B cell (primary cell): ENCODE measurements at regions not wholly inside any gene's neighbourhood (a gene's known extent, or its start where the extent isn't known, plus 50 kb on each side); places are given as distances from the start of the nearest gene placed in this dataset.

Source experiments
- ATAC-seq: fragments of 200-7000 bp; cut with Tn5 transposase; one replicate; pipeline ENCODE4 v1.10.0; 2021; ENCODE audit warnings: low read depth, mild to moderate bottlenecking, moderate number of reproducible peaks, moderate library complexity
- CTCF ChIA-PET: fragments of 350-600 bp; sonication (Branson Sonifier 250); formaldehyde crosslinking; loops from one replicate; lab custom pipeline; 2021; ENCODE audit warnings: antibody characterized with exemption, inconsistent platforms; lab: Charles Lee
- POLR2A ChIA-PET: fragments of 350-600 bp; sonication (Branson Sonifier 250); formaldehyde crosslinking; loops from one replicate; lab custom pipeline; 2021; ENCODE audit warnings: antibody characterized with exemption; lab: Charles Lee
- DNase-seq: peaks from one replicate; pipeline ENCODE4 v3.0.0; 2013
- H2AFZ ChIP-seq: 2 replicates; pipeline ENCODE4 v1.6.1; 2012; ENCODE audit warnings: mild to moderate bottlenecking, low read depth, low read length; ENCODE audit not compliant: insufficient read depth, poor library complexity, severe bottlenecking
- H3K27ac ChIP-seq, 2 donors: 1 replicate in 1 of 2; 2 replicates in 1 of 2; pipeline ENCODE4 v1.5.1; 2012 to 2013; ENCODE audit warnings: low read length in 2 of 2, mild to moderate bottlenecking in 2 of 2, moderate library complexity in 1 of 2
- H3K27me3 ChIP-seq, 4 experiments: fragments of 200-600 bp in 1 of 4; sonication (generic) in 1 of 4; replicated peaks in 1 of 4; 1 replicate in 2 of 4; 2 replicates in 2 of 4; pipeline versions ENCODE4 v1.6.1 to v1.7.0; 2013 to 2016; ENCODE audit warnings: low read length in 3 of 4, mild to moderate bottlenecking in 2 of 4, mixed read lengths in 1 of 4, moderate library complexity in 1 of 4; ENCODE audit not compliant: insufficient read depth in 4 of 4, control insufficient read depth in 3 of 4; ENCODE audit errors: control extremely low read depth in 1 of 4
- H3K36me3 ChIP-seq, 2 experiments: replicated peaks in 1 of 2; 1 replicate in 1 of 2; 2 replicates in 1 of 2; pipeline versions ENCODE4 v1.6.1 to v1.7.1; 2013; ENCODE audit warnings: low read length in 1 of 2; ENCODE audit not compliant: insufficient read depth in 2 of 2, control insufficient read depth in 1 of 2; ENCODE audit errors: control extremely low read depth in 1 of 2, extremely low read depth in 1 of 2
- H3K4me1 ChIP-seq, 2 donors: fragments of 200-600 bp in 1 of 2; sonication (generic) in 1 of 2; 1 replicate in 1 of 2; 2 replicates in 1 of 2; pipeline versions ENCODE4 v1.5.1 to v1.6.1; 2013 to 2017; ENCODE audit warnings: low read length in 2 of 2; ENCODE audit not compliant: control insufficient read depth in 2 of 2, insufficient read depth in 2 of 2
- H3K4me2 ChIP-seq: replicated peaks from 2 replicates; pipeline ENCODE3; 2012; ENCODE audit warnings: mild to moderate bottlenecking, low read depth, low read length; ENCODE audit not compliant: poor library complexity, severe bottlenecking
- H3K4me3 ChIP-seq, 5 experiments: fragments of 200-600 bp in 1 of 5; sonication (generic) in 1 of 5; 1 replicate in 3 of 5; 2 replicates in 2 of 5; pipeline versions ENCODE4 v1.5.1 to v1.7.0; 2011 to 2016; ENCODE audit warnings: low read length in 4 of 5, mild to moderate bottlenecking in 4 of 5, low read depth in 2 of 5, control low read depth in 1 of 5, moderate library complexity in 1 of 5; ENCODE audit not compliant: insufficient read depth in 1 of 5; ENCODE audit errors: control extremely low read depth in 1 of 5, extremely low read depth in 1 of 5
- H3K79me2 ChIP-seq: fragments of 200-600 bp; sonication (generic); one replicate; pipeline ENCODE4 v1.6.0; 2016; ENCODE audit warnings: low read length; ENCODE audit not compliant: control insufficient read depth, insufficient read depth
- H3K9ac ChIP-seq: fragments of 200-600 bp; sonication (generic); 2 replicates; pipeline ENCODE4 v1.6.1; 2017; ENCODE audit warnings: mild to moderate bottlenecking, low read length, moderate library complexity
- H3K9me3 ChIP-seq, 3 donors: one replicate each; pipeline versions ENCODE4 v1.6.1 to v1.7.1; 2013; ENCODE audit warnings: low read length in 2 of 3; ENCODE audit not compliant: control insufficient read depth in 2 of 3, insufficient read depth in 1 of 3; ENCODE audit errors: control extremely low read depth in 1 of 3
- H4K20me1 ChIP-seq: 2 replicates; pipeline ENCODE4 v1.6.0; 2012; ENCODE audit warnings: mild to moderate bottlenecking, low read length; ENCODE audit not compliant: insufficient read depth, control insufficient read depth, poor library complexity, severe bottlenecking
- H3K27ac Mint-ChIP-seq: one replicate; pipeline ENCODE4 v1.8.0; 2021; ENCODE audit warnings: mixed read lengths
- H3K27me3 Mint-ChIP-seq: one replicate; pipeline ENCODE4 v1.8.0; 2021; ENCODE audit warnings: mixed read lengths
- H3K4me1 Mint-ChIP-seq: one replicate; pipeline ENCODE4 v1.8.0; 2021; ENCODE audit warnings: mixed read lengths
- H3K4me3 Mint-ChIP-seq: one replicate; pipeline ENCODE4 v1.8.0; 2021; ENCODE audit warnings: mixed read lengths
- H3K9me3 Mint-ChIP-seq: one replicate; pipeline ENCODE4 v1.8.0; 2022; ENCODE audit warnings: mixed read lengths; ENCODE audit not compliant: insufficient read depth
- EZH2 ChIP-seq: IDR thresholded peaks from 2 replicates; pipeline ENCODE4 v1.6.1; 2012; ENCODE audit warnings: borderline replicate concordance, low read depth, mild to moderate bottlenecking, moderate library complexity, low read length; ENCODE audit not compliant: insufficient read depth, poor library complexity, severe bottlenecking
- WGBS: methylation state at CpG from one replicate; pipeline ENCODE4 v1.1.5; 2013; ENCODE audit warnings: missing lambda C conversion rate; ENCODE audit not compliant: insufficient coverage; 5-methylcytosine and 5-hydroxymethylcytosine counted together
- intact Hi-C: fragments of 100-400 bp; cut with micrococcal nuclease; formaldehyde crosslinking; loops from one replicate; pipeline ENCODE4 v1.10.0; 2022
- TF ChIP-seq, protein P1 (sequence below): fragments of 200-600 bp; IDR thresholded peaks from one replicate; pipeline ENCODE4 v1.8.0; 2022; ENCODE audit warnings: antibody characterized with exemption, mild to moderate bottlenecking

DNA sequence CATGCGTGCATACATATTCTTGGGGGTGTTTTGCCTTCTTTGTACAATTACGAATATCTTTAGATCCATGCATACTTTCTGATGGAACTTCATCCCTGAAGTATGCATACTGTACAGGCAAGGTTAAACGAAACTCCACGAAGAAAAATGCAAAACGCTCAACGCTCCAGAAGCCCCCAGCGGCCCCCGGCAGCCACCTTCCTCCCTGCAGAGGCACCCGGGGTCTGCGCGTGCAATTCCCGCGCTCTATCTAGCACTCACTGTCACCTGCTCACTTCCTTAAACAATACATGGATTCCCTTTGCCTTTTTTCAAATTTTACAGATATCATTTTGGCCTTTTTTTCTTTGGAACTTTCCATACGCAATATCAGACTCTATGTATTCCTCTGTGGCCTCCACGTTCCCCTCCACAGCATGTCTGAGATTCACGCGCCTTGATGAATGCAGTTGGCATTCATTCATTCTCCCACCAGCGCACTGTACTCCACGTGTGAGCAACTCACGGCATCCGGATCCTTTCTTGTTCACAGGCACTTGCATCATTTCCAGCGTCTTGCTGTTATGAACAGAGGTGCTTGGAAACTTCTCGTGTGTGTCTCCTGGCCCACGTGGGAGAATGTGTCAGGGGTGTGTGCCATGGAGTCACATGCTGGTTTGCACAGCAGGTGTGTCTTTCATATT lies 214.3 kb downstream of the CTTN start:
- no peaks in the 10 kb centered on the region for H3K79me2 ChIP-seq
- no peak overlapping the region for H3K27ac Mint-ChIP-seq
- no peak overlapping the region for H2AFZ ChIP-seq
- CTCF ChIA-PET = no interaction called here
- H3K27ac ChIP-seq = no peak overlapping the region
- ATAC-seq (no peak), DNase-seq (no peak)
- no peaks in the 10 kb centered on the region for H3K4me1 Mint-ChIP-seq
- no peak overlapping the region for H3K9ac ChIP-seq
- H3K4me1 ChIP-seq = no peaks in the 10 kb centered on the region
- H3K36me3 ChIP-seq = no peaks in the 10 kb centered on the region
- 91% methylated on average over 20 of the region's 24 CpGs for WGBS
- H3K27me3 Mint-ChIP-seq = peaks cover 5% of the 10 kb centered on the region
- no peak overlapping the region for H3K4me2 ChIP-seq
- TF ChIP-seq EZH2 = no peak
- TF ChIP-seq, protein P1, sequence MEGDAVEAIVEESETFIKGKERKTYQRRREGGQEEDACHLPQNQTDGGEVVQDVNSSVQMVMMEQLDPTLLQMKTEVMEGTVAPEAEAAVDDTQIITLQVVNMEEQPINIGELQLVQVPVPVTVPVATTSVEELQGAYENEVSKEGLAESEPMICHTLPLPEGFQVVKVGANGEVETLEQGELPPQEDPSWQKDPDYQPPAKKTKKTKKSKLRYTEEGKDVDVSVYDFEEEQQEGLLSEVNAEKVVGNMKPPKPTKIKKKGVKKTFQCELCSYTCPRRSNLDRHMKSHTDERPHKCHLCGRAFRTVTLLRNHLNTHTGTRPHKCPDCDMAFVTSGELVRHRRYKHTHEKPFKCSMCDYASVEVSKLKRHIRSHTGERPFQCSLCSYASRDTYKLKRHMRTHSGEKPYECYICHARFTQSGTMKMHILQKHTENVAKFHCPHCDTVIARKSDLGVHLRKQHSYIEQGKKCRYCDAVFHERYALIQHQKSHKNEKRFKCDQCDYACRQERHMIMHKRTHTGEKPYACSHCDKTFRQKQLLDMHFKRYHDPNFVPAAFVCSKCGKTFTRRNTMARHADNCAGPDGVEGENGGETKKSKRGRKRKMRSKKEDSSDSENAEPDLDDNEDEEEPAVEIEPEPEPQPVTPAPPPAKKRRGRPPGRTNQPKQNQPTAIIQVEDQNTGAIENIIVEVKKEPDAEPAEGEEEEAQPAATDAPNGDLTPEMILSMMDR = no peak
- no peak overlapping the region for H3K4me3 Mint-ChIP-seq
- H3K27me3 ChIP-seq = no peaks in the 10 kb centered on the region
- no peaks in the 10 kb centered on the region for H4K20me1 ChIP-seq
- no peaks in the 10 kb centered on the region for H3K9me3 Mint-ChIP-seq
- intact Hi-C loops = no loop called here
- H3K9me3 ChIP-seq = peaks cover 0 to 27% (median 0%) of the 10 kb centered on the region in 3 donors
- no peak overlapping the region for H3K4me3 ChIP-seq
- POLR2A ChIA-PET = no interaction called here

DNA sequence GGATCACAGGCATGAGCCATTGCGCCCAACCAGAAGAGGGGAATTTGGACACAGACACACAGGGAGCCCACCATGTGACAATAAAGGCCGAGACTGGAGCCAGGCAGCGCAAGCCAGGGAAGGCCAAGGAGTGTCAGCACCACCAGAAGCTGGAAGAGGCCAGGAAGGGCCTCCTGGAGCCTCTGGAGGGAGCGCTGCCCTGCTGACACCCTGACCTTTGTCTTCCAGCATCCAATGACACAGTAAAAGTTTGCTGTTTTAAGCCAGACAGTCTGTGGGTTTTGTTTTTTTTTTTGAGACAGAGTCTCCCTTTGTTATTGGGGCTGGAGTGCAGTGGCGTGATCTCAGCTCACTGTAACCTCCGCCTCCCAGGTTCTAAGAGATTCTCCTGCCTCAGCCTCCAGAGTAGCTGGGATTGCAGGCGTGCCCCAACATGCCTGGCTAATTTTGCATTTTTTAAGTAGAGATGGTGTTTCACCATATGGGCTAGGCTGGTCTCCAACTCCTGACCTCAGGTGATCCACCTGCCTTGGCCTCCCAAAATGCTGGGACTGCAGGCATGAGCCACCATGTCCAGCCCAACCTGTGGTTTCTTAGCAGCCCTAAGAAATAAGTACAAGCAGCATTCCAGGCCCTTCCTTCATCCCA lies 215.8 kb downstream of the CTTN start:
- POLR2A ChIA-PET = no interaction called here
- no peak for ATAC-seq

More for the DNA sequence above, 215.8 kb downstream of the CTTN start:
- Histone ChIP-seq H3K36me3 (no peaks in the 10 kb centered on the region), H3K27me3 (no peaks in the 10 kb centered on the region), H3K27ac (no peak overlapping the region), H3K79me2 (no peaks in the 10 kb centered on the region), H3K4me2 (no peak overlapping the region), H2AFZ (no peak overlapping the region), H3K4me3 (no peak overlapping the region), H3K9me3 (peaks cover 0 to 33% (median 0%) of the 10 kb centered on the region in 3 donors), H4K20me1 (no peaks in the 10 kb centered on the region), H3K4me1 (no peaks in the 10 kb centered on the region), H3K9ac (no peak overlapping the region)
- intact Hi-C loops = no loop called here
- no peak for TF ChIP-seq EZH2
- TF ChIP-seq, protein P1 = no peak
- 89% methylated on average over 7 of the region's 7 CpGs for WGBS
- H3K4me1 Mint-ChIP-seq = no peaks in the 10 kb centered on the region
- H3K27me3 Mint-ChIP-seq = peaks cover 5% of the 10 kb centered on the region
- CTCF ChIA-PET = no interaction called here
- no peak overlapping the region for H3K4me3 Mint-ChIP-seq
- H3K9me3 Mint-ChIP-seq = no peaks in the 10 kb centered on the region
- DNase-seq = no peak
- no peak overlapping the region for H3K27ac Mint-ChIP-seq
